HEK293 (cell line): ENCODE measurements at regions not wholly inside any gene's neighbourhood (a gene's known extent, or its start where the extent isn't known, plus 50 kb on each side); places are given as distances from the start of the nearest gene placed in this dataset.

ENCODE experiments used
- HOXA7 ChIP-seq: sonication (generic); formaldehyde crosslinking; IDR thresholded peaks from 2 replicates; pipeline ENCODE4 v1.8.1; 2022; ENCODE audit warnings: missing genetic modification reagents, borderline replicate concordance
- SETDB1 ChIP-seq: IDR thresholded peaks from one replicate; pipeline ENCODE4 v1.6.1; 2017; ENCODE audit warnings: mild to moderate bottlenecking, low read length, moderate library complexity, mixed read lengths; ENCODE audit not compliant: insufficient read length
- YY1 ChIP-seq: fragments of 450-650 bp; formaldehyde crosslinking; IDR thresholded peaks from 2 replicates; pipeline ENCODE4 v1.5.1; 2018; ENCODE audit warnings: missing biosample characterization, missing genetic modification characterization
- ZBTB7A ChIP-seq: fragments of 450-650 bp; formaldehyde crosslinking; IDR thresholded peaks from 2 replicates; pipeline ENCODE4 v1.5.1; 2016; ENCODE audit warnings: low read depth, missing biosample characterization, missing genetic modification characterization
- ZBTB8A ChIP-seq: fragments of 450-650 bp; formaldehyde crosslinking; IDR thresholded peaks from 2 replicates; pipeline ENCODE4 v1.5.1; 2016; ENCODE audit warnings: missing biosample characterization, missing genetic modification characterization
- ZNF211 ChIP-seq: fragments of 450-650 bp; formaldehyde crosslinking; IDR thresholded peaks from 2 replicates; pipeline ENCODE4 v1.5.1; 2016; ENCODE audit warnings: low read depth, missing biosample characterization, missing genetic modification characterization
- ZNF239 ChIP-seq: fragments of 450-650 bp; formaldehyde crosslinking; IDR thresholded peaks from 2 replicates; pipeline ENCODE4 v1.5.1; 2016; ENCODE audit warnings: missing biosample characterization, missing genetic modification characterization
- ZNF350 ChIP-seq: fragments of 450-650 bp; formaldehyde crosslinking; IDR thresholded peaks from 2 replicates; pipeline ENCODE4 v1.5.0; 2017; ENCODE audit warnings: missing biosample characterization, mild to moderate bottlenecking, missing genetic modification characterization
- TF ChIP-seq, protein P1 (sequence below): fragments of 450-650 bp; formaldehyde crosslinking; IDR thresholded peaks from 2 replicates; pipeline ENCODE4 v1.5.1; 2016; ENCODE audit warnings: missing biosample characterization, missing genetic modification characterization
- TF ChIP-seq, protein P2 (sequence below): fragments of 450-650 bp; formaldehyde crosslinking; IDR thresholded peaks from 2 replicates; pipeline ENCODE4 v1.5.1; 2016; ENCODE audit warnings: missing biosample characterization, missing genetic modification characterization

DNA sequence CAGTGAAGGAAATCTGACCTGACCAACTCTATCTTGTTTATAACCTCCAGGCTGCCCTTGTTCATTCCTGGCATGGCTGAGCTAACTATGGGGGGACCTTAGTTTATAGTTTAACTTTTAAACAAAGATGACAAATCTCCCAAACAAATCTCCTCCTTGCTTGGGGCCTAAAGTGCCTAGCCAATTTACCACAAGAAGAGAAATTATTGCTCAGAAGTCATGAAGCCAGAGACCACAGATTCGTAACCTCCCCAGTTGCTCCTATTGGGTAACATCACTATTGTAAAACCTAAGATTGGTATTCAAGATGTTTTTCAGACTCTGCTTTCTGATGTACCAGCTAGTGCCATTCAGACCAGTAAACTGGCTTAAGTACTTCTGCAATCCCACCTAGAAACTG, 649.4 kb upstream of the SLC8A1 start:
- TF ChIP-seq ZNF350 (tag by site-specific recombination) (no peak), HOXA7 (CRISPR knock-in tag) (no peak), ZBTB7A (no peak), ZBTB8A (tag by site-specific recombination) (no peak), SETDB1 (no peak), YY1 (tag by site-specific recombination) (no peak), ZNF239 (no peak), ZNF211 (tag by site-specific recombination) (no peak)
- TF ChIP-seq, protein P1, sequence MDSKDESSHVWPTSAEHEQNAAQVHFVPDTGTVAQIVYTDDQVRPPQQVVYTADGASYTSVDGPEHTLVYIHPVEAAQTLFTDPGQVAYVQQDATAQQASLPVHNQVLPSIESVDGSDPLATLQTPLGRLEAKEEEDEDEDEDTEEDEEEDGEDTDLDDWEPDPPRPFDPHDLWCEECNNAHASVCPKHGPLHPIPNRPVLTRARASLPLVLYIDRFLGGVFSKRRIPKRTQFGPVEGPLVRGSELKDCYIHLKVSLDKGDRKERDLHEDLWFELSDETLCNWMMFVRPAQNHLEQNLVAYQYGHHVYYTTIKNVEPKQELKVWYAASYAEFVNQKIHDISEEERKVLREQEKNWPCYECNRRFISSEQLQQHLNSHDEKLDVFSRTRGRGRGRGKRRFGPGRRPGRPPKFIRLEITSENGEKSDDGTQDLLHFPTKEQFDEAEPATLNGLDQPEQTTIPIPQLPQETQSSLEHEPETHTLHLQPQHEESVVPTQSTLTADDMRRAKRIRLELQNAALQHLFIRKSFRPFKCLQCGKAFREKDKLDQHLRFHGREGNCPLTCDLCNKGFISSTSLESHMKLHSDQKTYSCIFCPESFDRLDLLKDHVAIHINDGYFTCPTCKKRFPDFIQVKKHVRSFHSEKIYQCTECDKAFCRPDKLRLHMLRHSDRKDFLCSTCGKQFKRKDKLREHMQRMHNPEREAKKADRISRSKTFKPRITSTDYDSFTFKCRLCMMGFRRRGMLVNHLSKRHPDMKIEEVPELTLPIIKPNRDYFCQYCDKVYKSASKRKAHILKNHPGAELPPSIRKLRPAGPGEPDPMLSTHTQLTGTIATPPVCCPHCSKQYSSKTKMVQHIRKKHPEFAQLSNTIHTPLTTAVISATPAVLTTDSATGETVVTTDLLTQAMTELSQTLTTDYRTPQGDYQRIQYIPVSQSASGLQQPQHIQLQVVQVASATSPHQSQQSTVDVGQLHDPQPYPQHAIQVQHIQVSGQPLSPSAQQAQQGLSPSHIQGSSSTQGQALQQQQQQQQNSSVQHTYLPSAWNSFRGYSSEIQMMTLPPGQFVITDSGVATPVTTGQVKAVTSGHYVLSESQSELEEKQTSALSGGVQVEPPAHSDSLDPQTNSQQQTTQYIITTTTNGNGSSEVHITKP = no peak
- TF ChIP-seq, protein P2, sequence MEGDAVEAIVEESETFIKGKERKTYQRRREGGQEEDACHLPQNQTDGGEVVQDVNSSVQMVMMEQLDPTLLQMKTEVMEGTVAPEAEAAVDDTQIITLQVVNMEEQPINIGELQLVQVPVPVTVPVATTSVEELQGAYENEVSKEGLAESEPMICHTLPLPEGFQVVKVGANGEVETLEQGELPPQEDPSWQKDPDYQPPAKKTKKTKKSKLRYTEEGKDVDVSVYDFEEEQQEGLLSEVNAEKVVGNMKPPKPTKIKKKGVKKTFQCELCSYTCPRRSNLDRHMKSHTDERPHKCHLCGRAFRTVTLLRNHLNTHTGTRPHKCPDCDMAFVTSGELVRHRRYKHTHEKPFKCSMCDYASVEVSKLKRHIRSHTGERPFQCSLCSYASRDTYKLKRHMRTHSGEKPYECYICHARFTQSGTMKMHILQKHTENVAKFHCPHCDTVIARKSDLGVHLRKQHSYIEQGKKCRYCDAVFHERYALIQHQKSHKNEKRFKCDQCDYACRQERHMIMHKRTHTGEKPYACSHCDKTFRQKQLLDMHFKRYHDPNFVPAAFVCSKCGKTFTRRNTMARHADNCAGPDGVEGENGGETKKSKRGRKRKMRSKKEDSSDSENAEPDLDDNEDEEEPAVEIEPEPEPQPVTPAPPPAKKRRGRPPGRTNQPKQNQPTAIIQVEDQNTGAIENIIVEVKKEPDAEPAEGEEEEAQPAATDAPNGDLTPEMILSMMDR = no peak
